H1 (cell line): ENCODE measurements at regions not wholly inside any gene's neighbourhood (a gene's known extent, or its start where the extent isn't known, plus 50 kb on each side); places are given as distances from the start of the nearest gene placed in this dataset.

ENCODE experiments used
- CTCF ChIA-PET: fragments of 300-600 bp; sonication (Branson Sonifier 250); formaldehyde crosslinking; loops from one replicate; lab custom pipeline; 2021; ENCODE audit not compliant: partially characterized antibody; lab: Charles Lee
- POLR2A ChIA-PET: fragments of 300-600 bp; sonication (Branson Sonifier 250); formaldehyde crosslinking; loops from one replicate; lab custom pipeline; 2021; ENCODE audit warnings: inconsistent platforms; ENCODE audit not compliant: partially characterized antibody; lab: Charles Lee
- DNase-seq, 2 experiments: peaks; one replicate each; pipeline versions ENCODE4 v3.0.0 to v3.0.0-alpha.2; 2010 to 2022; ENCODE audit warnings: low spot score in 2 of 2, low read depth in 1 of 2, mixed read lengths in 1 of 2
- FAIRE-seq: peaks from 2 replicates; lab custom pipeline; 2011; peaks lifted over from hg19 to GRCh38; lab: Jason Lieb, UNC
- H2AFZ ChIP-seq: 2 replicates; pipeline ENCODE4 v1.8.1; 2012; ENCODE audit warnings: low read length, inconsistent platforms
- H2AK5ac ChIP-seq: 2 replicates; pipeline ENCODE4 v1.6.1; 2013; ENCODE audit warnings: low read depth, low read length
- H2BK120ac ChIP-seq: replicated peaks from 2 replicates; pipeline ENCODE3; 2013; ENCODE audit warnings: low read depth, low read length, inconsistent platforms
- H2BK12ac ChIP-seq: 2 replicates; pipeline ENCODE4 v1.6.1; 2013; ENCODE audit warnings: low read depth, low read length
- H2BK15ac ChIP-seq: 2 replicates; pipeline ENCODE4 v1.6.1; 2013; ENCODE audit warnings: low read length
- H2BK20ac ChIP-seq: 2 replicates; pipeline ENCODE4 v1.6.1; 2013; ENCODE audit warnings: low read length
- H2BK5ac ChIP-seq: 2 replicates; pipeline ENCODE4 v1.6.1; 2013; ENCODE audit warnings: low read depth, low read length
- H3K14ac ChIP-seq: 2 replicates; pipeline ENCODE4 v1.6.1; 2013; ENCODE audit warnings: inconsistent platforms; ENCODE audit not compliant: insufficient read length
- H3K18ac ChIP-seq: 2 replicates; pipeline ENCODE4 v1.6.1; 2013; ENCODE audit warnings: low read length; ENCODE audit errors: extremely low read depth
- H3K23ac ChIP-seq: 2 replicates; pipeline ENCODE4 v1.6.1; 2013; ENCODE audit warnings: inconsistent platforms; ENCODE audit not compliant: insufficient read length
- H3K23me2 ChIP-seq: 2 replicates; pipeline ENCODE4 v1.6.1; 2013; ENCODE audit warnings: low read depth, low read length
- H3K27ac ChIP-seq: 2 replicates; pipeline ENCODE4 v1.6.1; 2011; ENCODE audit warnings: low read depth, low read length, inconsistent platforms
- H3K27me3 ChIP-seq, 4 experiments: replicated peaks in 1 of 4; 1 replicate in 1 of 4; 2 replicates in 3 of 4; pipeline versions ENCODE4 v1.6.1 to v1.8.1; 2011 to 2013; ENCODE audit warnings: low read length in 3 of 4, mild to moderate bottlenecking in 3 of 4, inconsistent platforms in 2 of 4, mixed read lengths in 2 of 4, moderate library complexity in 1 of 4; ENCODE audit not compliant: control insufficient read depth in 3 of 4, insufficient read depth in 3 of 4; ENCODE audit errors: extremely low read depth in 1 of 4
- H3K36me3 ChIP-seq, 4 experiments: 2 replicates each; pipeline versions ENCODE4 v1.6.1 to v1.8.1; 2011 to 2013; ENCODE audit warnings: mild to moderate bottlenecking in 4 of 4, low read length in 3 of 4, moderate library complexity in 2 of 4, control low read depth in 1 of 4, inconsistent platforms in 1 of 4; ENCODE audit not compliant: insufficient read depth in 4 of 4, control insufficient read depth in 2 of 4
- H3K4ac ChIP-seq: replicated peaks from 2 replicates; pipeline ENCODE3; 2013; ENCODE audit warnings: low read length, low read depth, mixed read lengths, inconsistent platforms; ENCODE audit not compliant: insufficient read length
- H3K4me1 ChIP-seq, 4 experiments: replicated peaks in 1 of 4; 1 replicate in 1 of 4; 2 replicates in 3 of 4; pipeline versions ENCODE4 v1.6.1 to v1.8.1; 2011 to 2013; ENCODE audit warnings: low read length in 3 of 4, inconsistent platforms in 2 of 4, mixed read lengths in 1 of 4; ENCODE audit not compliant: insufficient read depth in 4 of 4, control insufficient read depth in 3 of 4
- H3K4me2 ChIP-seq, 2 experiments: 2 replicates each; pipeline versions ENCODE4 v1.6.1 to v1.8.1; 2011 to 2013; ENCODE audit warnings: low read depth in 2 of 2, low read length in 2 of 2, control low read depth in 1 of 2, inconsistent platforms in 1 of 2, mild to moderate bottlenecking in 1 of 2; ENCODE audit not compliant: insufficient read depth in 1 of 2
- H3K4me3 ChIP-seq, 4 experiments: fragments of 200-600, 300-600 bp in 1 of 4; sonication (generic), shearing (Covaris generic), sonication (Bioruptor Twin) in 1 of 4; 2 replicates each; pipeline versions ENCODE4 v1.5.1 to v1.8.1; 2011 to 2016; ENCODE audit warnings: low read length in 4 of 4, low read depth in 3 of 4, control low read depth in 2 of 4, inconsistent platforms in 2 of 4, mild to moderate bottlenecking in 2 of 4, mixed read lengths in 1 of 4, moderate library complexity in 1 of 4; ENCODE audit not compliant: insufficient read depth in 2 of 4; ENCODE audit errors: extremely low read depth in 1 of 4
- H3K56ac ChIP-seq: replicated peaks from 2 replicates; pipeline ENCODE3; 2013; ENCODE audit warnings: low read depth, mild to moderate bottlenecking, mixed read lengths, low read length, inconsistent platforms; ENCODE audit not compliant: insufficient read length
- H3K79me1 ChIP-seq: 2 replicates; pipeline ENCODE4 v1.6.1; 2013; ENCODE audit warnings: low read depth, low read length, control low read depth
- H3K79me2 ChIP-seq, 2 experiments: 2 replicates each; pipeline versions ENCODE4 v1.6.1 to v1.8.1; 2012 to 2013; ENCODE audit warnings: low read length in 2 of 2, mild to moderate bottlenecking in 2 of 2, inconsistent platforms in 1 of 2; ENCODE audit not compliant: insufficient read depth in 2 of 2, control insufficient read depth in 1 of 2
- H3K9ac ChIP-seq, 4 experiments: replicated peaks in 1 of 4; 1 replicate in 1 of 4; 2 replicates in 3 of 4; pipeline versions ENCODE4 v1.6.1 to v1.8.1; 2011 to 2013; ENCODE audit warnings: low read depth in 3 of 4, low read length in 3 of 4, control low read depth in 2 of 4, mild to moderate bottlenecking in 2 of 4, moderate library complexity in 2 of 4, inconsistent platforms in 1 of 4; ENCODE audit errors: extremely low read depth in 1 of 4
- H3K9me3 ChIP-seq, 2 experiments: 2 replicates each; pipeline versions ENCODE4 v1.6.1 to v1.8.1; 2012 to 2013; ENCODE audit warnings: mild to moderate bottlenecking in 2 of 2, moderate library complexity in 2 of 2, control low read depth in 1 of 2, inconsistent platforms in 1 of 2, low read depth in 1 of 2, low read length in 1 of 2, mixed read lengths in 1 of 2; ENCODE audit not compliant: insufficient read depth in 2 of 2
- H4K20me1 ChIP-seq, 2 experiments: replicated peaks in 1 of 2; 2 replicates each; pipeline versions ENCODE3 to v1.8.1; 2011 to 2013; ENCODE audit warnings: inconsistent platforms in 2 of 2, low read length in 2 of 2, mild to moderate bottlenecking in 1 of 2; ENCODE audit not compliant: insufficient read depth in 2 of 2, control insufficient read depth in 1 of 2
- H4K5ac ChIP-seq: 2 replicates; pipeline ENCODE4 v1.6.1; 2013; ENCODE audit warnings: low read length, low read depth, mixed read lengths, inconsistent platforms; ENCODE audit not compliant: insufficient read length
- H4K8ac ChIP-seq: 2 replicates; pipeline ENCODE4 v1.8.0; 2013; ENCODE audit warnings: mild to moderate bottlenecking, moderate library complexity, low read length, inconsistent platforms; ENCODE audit not compliant: insufficient read depth; ENCODE audit errors: extremely low read depth
- H4K91ac ChIP-seq: replicated peaks from 2 replicates; pipeline ENCODE3; 2013; ENCODE audit warnings: low read length, mixed read lengths, inconsistent platforms; ENCODE audit not compliant: insufficient read length
- CEBPB ChIP-seq: IDR thresholded peaks from 2 replicates; pipeline ENCODE4 v1.6.1; 2012; ENCODE audit warnings: low read depth, low read length
- JUN ChIP-seq: IDR thresholded peaks from 2 replicates; pipeline ENCODE4 v1.6.1; 2011; ENCODE audit warnings: low read depth, mild to moderate bottlenecking, improper control_type of control experiment, low read length
- KDM5A ChIP-seq: fragments of 200-600 bp; IDR thresholded peaks from 2 replicates; pipeline ENCODE4 v1.7.1; 2012; ENCODE audit warnings: mild to moderate bottlenecking, low read length, inconsistent platforms, mixed read lengths
- SP2 ChIP-seq: IDR thresholded peaks from 2 replicates; pipeline ENCODE4 v1.6.1; 2012; ENCODE audit warnings: mild to moderate bottlenecking, low read length, inconsistent platforms
- TEAD4 ChIP-seq: IDR thresholded peaks from 2 replicates; pipeline ENCODE4 v1.6.1; 2012; ENCODE audit warnings: low read depth, low read length, inconsistent platforms, mixed read lengths
- WGBS, 2 experiments: shearing (Covaris generic) in 1 of 2; methylation state at CpG; one replicate each; pipeline versions ENCODE4 v1.1.6 to v1.1.7; 2013 to 2015; ENCODE audit warnings: low lambda C conversion rate in 2 of 2, mixed read lengths in 2 of 2, inconsistent platforms in 1 of 2, low coverage in 1 of 2, missing lambda C conversion rate in 1 of 2; ENCODE audit not compliant: insufficient replicate concordance in 2 of 2, insufficient coverage in 1 of 2, insufficient read length in 1 of 2; ENCODE audit errors: extremely low coverage in 1 of 2, missing lambda C conversion rate in 1 of 2; 5-methylcytosine and 5-hydroxymethylcytosine counted together

GRCh38 chr4:117495802-117496201, 410.4 kb upstream of the TRAM1L1 start:
- no peaks in the 10 kb centered on the region for H3K27me3 ChIP-seq
- no peak for TF ChIP-seq KDM5A
- no peak for TF ChIP-seq TEAD4
- TF ChIP-seq CEBPB, result no peak
- TF ChIP-seq JUN, result no peak
- TF ChIP-seq SP2, result no peak
- H3K4me2 ChIP-seq, result no peak overlapping the region
- no peak overlapping the region for H2BK120ac ChIP-seq
- WGBS, 2 experiments, result 97% methylated on average over 1 of the region's 1 CpG; no CpG with 5 or more reads in 1 of the 2 experiments
- no peak overlapping the region for H3K27ac ChIP-seq
- H4K20me1 ChIP-seq, result no peaks in the 10 kb centered on the region
- DNase-seq, result no peak
- H3K9me3 ChIP-seq, result no peaks in the 10 kb centered on the region
- no peak overlapping the region for H3K23ac ChIP-seq
- no peak overlapping the region for H2BK15ac ChIP-seq
- H4K5ac ChIP-seq, result no peak overlapping the region
- H3K4me1 ChIP-seq, result peaks cover 0 to 4% (median 1%) of the 10 kb centered on the region in 4 experiments; a peak in 2 of 7 replicates
- no peaks in the 10 kb centered on the region for H3K79me1 ChIP-seq
- H3K18ac ChIP-seq, result no peak overlapping the region
- no peaks in the 10 kb centered on the region for H3K23me2 ChIP-seq
- H2AFZ ChIP-seq, result no peak overlapping the region
- no peak overlapping the region for H3K4ac ChIP-seq
- no peak for FAIRE-seq
- no peak overlapping the region for H4K8ac ChIP-seq
- H2BK5ac ChIP-seq, result no peak overlapping the region
- no peak overlapping the region for H3K56ac ChIP-seq
- H3K36me3 ChIP-seq, result no peaks in the 10 kb centered on the region
- H3K14ac ChIP-seq, result no peak overlapping the region
- no peak overlapping the region for H2BK20ac ChIP-seq
- H3K79me2 ChIP-seq, result no peaks in the 10 kb centered on the region
- no peak overlapping the region for H3K9ac ChIP-seq
- POLR2A ChIA-PET, result no interaction called here
- CTCF ChIA-PET, result interaction anchor here (1.0 kb wide), 1 partner anchor 8 kb away, joined by 3 read pairs; no protein-coding TSS in a partner anchor
- no peak overlapping the region for H4K91ac ChIP-seq
- no peak overlapping the region for H2AK5ac ChIP-seq
- no peak overlapping the region for H2BK12ac ChIP-seq
- H3K4me3 ChIP-seq, result no peak overlapping the region
